ENCODE measurements at regions not wholly inside any gene's neighbourhood (a gene's known extent, or its start where the extent isn't known, plus 50 kb on each side); places are given as distances from the start of the nearest gene placed in this dataset.
"Not testable (repeated sequence)": the region's sequence is repeated elsewhere in the genome, so short reads cannot be mapped to it uniquely, and the experiment has no call there.

DNA sequence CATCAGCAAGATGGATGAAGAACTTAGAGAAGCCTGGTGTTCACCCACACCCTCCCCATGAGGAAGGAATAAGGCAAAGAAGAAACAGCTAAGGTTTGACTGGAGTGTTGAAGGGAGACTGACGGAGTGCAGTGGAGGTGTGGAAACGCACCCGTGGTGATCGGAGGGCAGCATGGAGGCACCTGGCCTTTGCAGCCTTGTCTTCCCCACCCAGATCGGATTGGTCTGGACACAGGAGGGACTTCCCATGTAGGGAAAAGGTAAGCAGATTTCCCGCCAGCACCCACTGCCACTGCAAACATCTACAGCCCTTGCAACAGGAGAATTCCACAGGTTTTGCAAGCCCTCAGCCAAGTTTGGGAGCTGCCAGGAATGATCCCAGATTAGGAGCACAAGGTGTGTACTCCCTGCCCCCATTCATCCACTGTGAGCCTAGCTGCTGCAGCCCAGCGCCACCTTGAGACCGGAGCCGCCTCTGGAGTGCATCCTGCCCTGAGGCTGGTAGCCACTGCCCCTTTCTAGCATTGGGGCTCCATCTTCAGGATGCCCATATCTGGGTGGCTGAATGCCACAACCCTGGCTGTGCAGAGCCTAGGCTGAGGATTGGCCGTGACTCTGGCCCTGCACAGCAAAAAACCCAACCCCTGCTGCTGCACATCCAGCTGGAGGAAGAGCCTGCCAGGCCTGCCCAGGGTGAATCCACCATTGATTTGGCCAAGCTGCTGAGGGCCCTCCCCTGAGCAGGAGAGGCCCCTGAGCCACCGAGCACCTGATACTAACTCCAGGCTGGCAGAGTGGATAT lies 411.1 kb downstream of the TMEM121 start:
- DNase-seq (ENCODE audit: low spot score): peak; percentile 25

DNA sequence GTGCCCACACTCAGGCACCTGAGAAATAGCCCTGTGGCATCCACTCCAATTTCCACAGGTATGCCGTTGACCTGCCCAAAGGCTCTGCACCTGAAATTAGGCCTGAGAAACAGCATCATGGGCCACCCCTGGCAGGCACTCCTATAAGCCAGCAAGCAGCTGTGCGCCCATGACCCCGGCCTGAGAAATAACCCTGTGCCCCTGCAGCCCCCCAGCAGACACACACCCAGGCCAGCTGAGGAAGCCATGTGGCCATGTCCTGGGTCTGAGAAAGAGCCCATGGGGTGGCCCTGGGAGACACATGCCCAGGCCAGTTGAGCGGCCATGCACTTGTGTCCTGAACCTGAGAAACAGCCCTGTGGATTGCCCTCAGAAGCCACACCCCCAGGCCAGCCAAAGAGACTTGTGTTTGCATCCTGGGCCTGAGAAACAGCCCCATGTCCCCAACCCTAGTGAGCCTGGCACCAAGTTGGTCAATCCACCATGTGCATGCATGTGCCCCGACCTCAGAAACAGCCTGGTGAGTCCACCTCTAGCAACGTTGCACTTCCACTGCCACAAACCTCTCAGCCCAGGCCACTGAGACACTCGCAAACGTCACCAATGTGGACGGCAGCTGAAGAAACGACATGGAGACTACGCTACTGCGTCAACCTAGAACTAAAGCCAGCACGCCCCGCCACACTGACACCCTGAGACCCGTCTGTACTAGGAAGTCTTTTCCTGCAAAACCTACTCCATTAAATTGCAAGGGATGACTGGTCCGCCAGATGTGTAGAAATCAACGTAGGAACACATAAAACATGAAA lies 411.9 kb downstream of the TMEM121 start:
- peak; percentile 19 for DNase-seq (ENCODE audit: low spot score)

DNA sequence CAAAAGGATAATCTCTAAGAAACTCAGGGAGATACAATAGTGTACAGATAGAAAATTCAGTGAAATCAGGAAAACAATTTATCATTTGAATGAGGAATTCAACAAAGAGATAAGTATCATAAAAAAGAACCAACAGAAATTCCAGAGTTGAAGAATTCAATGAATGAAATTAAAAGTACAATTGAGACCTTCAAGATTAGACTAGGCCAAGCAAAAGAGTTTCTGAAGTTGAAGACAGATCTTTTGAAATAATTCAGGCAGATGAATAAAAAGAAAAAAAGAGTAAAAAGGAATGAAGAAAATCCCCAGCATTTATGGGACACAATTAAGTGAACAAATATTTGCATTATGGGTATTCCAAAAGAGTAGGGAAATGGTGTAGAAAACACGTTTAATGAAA lies 412.6 kb downstream of the TMEM121 start:
- DNase-seq (ENCODE audit: low spot score): no peak

DNA sequence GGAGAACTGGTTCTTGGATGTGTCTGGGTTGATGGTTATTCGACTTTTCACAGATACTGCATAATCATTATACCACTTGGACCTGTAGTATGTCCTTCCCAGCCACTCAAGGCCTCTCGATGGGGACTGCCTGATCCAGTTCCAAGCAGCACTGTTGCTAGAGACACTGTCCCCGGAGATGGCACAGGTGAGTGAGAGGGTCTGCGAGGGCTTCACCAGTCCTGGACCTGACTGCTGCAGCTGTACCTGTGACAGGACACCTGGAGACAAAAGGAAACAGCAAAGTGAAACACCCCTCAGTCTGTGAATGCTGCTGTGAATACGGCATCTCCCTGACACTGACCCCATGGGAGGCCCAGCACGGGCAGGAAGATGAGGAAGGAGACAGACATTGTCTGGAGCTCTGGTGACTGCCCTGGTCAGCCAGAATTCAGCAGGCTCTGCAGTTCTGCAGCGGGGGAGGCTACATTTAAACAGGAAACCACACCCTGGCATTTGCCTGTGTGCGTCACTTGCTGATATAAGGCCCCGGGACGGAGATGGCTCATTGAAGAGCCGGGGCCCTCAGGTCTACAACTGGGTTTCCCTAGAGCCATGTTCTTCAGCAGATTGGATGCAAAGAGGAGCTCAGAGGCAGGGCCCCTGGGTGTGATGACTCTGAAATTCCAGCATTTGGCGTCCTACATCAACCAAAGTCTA lies 413.6 kb downstream of the TMEM121 start:
- DNase-seq (ENCODE audit: low spot score): no peak

GRCh38 chr14:105940534-105941225 lies 414.3 kb downstream of the TMEM121 start:
- DNase-seq (ENCODE audit: low spot score): no peak

DNA sequence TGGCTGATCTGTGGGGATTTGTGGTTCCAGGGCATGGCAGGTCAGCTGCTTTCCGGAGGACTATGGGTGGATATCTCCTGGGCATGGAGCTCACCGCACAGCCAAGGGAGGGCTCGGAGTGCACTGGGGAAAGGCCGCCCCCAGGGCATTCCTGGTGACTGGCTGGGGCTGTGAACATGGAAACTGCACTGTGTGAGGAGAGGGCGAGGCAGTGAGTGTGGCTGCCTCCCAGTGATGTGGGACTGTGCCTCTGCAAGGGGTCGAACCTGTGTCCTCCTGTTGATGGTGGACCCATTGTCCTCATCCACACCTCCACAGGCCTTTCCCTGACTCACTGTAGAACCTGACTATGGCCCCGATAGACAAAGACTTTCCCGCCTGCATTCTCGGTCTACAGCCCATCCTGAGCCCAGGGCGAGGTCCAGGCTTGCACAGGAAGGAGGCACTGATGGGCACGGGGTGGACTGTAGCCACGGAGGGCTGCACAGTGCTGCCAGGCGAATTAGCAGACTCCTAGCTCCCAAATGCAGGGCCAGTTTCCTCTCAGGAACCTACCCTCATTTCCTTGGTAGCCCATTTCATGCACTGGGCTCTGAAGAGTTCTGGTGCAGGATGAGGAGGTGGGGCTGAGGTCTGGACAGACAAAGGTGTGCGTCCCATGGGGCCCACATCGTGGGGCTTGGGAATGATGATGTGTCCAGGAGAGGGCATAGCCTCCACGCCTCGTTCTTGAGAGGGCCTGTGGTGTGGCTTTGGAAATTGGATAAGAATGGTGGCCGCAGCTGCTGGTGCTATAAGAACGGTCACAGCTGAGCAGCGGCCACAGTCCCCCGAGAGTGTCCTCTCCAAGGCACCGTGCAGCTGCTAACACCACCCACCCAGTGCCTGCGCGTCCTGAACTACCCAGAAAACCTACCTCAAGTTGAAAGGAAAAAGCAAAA lies 415.1 kb downstream of the TMEM121 start:
- DNase-seq (ENCODE audit: low spot score): no peak

DNA sequence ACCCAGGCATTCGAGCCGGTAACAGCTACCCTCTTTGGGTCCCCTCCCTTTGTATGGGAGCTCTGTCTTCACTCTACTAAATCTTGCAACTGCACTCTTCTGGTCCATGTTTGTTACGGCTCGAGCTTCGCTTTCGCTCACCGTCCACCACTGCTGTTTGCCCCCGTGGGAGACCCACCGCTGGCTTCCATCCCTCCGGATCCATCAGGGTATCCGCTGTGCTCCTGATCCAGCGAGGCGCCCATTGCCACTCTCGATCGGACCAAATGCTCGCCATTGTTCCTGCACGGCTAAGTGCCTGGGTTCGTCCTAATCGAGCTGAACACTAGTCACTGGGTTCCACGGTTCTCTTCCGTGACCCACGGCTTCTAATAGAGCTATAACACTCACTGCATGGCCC lies 416.3 kb downstream of the TMEM121 start:
- not testable (repeated sequence) for DNase-seq (ENCODE audit: low spot score)

- no peak for DNase-seq (ENCODE audit: low spot score)
These were observed 417.7 kb downstream of the TMEM121 start for GRCh38 chr14:105943973-105944602.

DNA sequence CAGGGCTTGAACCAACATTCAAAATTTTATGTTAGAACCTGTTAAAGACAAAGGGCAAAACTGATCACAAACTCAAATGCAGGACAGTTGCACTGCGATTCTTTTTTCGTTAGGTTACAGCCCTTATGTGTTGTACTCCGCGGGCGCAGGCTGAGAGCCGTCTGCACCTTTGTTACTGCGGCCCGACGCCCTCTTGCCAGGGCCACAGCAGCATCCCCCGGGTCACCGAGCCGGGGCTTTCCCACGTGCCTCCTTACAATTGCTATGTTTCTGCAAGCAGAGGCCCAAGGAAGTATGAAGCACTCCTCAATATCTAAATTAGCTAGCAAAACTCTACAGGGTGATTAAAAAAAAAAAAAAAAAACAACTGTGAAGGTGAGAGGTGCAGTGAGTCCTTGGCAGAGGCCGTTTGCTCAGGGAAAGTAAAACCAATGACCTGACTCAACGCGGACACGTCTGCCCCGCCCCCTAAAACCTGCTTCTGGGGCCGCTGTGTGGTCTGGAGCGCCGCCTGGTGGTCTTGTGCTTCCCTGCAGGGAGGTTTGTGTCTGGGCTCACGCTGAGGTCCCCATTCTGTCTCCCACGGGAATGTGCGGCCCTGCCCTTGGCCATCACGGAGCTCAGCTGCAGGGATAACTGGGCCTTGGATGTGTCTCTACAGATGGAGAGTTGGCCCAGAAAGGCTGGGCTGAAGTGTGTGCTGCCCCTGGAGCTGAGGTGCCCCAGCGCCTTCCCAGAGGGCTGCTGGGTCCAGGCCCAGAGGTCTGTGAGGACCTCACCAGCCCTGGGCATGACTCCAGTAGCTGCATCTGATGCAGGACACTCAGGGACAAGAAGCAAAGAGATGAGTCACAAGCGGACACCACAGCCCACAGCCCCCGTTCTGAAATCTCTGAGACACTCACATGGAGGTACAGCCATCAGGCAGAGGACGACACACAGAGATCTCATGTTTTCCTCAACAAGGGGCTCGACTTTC lies 418.5 kb downstream of the TMEM121 start:
- no peak for DNase-seq (ENCODE audit: low spot score)

DNA sequence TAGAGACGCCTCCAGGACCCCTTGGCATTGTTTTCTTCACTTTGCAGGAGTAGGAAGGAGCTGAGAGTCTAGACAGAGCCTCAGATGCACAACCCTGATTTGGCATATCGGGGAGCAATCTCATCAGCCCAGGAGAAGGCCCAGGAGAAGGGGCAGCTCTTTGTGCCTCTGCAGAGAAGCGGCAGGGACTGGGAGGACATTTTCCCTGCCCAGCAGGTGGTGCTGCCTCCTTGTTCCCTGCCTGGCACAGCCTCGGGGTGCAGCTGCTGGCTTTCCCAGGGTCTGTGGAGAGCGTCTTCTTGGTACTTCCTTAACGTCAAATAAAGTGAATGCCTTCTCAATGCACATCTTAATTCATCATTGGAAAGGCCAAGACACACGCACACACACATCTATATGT lies 419.5 kb downstream of the TMEM121 start:
- no peak for DNase-seq (ENCODE audit: low spot score)

DNA sequence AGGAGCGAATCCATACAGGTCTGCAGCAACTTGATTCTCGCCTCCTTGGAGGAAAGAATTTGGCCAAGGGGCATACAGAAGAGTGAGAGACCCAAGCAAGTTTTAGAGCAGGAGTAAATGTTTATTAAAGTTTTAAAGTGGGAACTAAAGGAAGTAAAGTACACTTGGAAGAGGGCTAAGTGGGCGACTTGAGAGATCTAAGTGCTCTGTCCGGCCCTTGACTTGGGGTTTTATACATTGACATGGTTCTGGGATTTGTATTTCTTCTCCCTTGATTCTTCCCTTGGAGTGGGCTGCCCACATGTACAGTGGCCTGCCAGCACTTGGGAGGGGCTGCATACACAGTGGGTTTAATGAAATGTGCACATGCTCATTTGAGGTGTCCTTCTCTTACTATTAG lies 421.2 kb downstream of the TMEM121 start:
- no peak for DNase-seq (ENCODE audit: low spot score)

- not testable (repeated sequence) for DNase-seq (ENCODE audit: low spot score)
These were observed 422.6 kb downstream of the TMEM121 start for GRCh38 chr14:105948955-105949354.

DNA sequence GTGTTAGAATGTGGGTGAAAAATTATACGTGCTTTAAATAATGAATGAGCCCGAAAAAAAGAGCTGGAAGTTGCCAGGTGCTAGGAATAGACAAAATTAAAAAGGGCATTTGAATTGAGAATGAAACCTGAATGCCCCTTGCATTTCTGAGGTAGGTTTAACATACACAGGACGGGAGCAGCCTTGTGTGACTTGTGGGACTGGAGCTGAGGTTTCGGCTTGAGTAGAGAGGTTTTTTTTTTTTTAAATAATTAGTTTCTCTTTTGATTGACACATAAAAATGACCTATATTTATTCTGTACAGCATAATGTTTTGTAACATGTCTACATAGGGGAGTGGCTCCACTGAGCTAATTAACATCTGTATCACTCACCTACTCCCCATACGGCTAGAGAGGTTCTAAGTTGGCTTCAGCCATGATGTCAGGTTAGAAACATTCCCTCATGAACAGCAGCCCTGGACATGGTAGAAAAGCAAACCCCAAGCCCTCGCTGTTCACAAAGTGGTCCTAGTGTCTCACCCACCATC lies 424.0 kb downstream of the TMEM121 start:
- not testable (repeated sequence) for DNase-seq (ENCODE audit: low spot score)

DNA sequence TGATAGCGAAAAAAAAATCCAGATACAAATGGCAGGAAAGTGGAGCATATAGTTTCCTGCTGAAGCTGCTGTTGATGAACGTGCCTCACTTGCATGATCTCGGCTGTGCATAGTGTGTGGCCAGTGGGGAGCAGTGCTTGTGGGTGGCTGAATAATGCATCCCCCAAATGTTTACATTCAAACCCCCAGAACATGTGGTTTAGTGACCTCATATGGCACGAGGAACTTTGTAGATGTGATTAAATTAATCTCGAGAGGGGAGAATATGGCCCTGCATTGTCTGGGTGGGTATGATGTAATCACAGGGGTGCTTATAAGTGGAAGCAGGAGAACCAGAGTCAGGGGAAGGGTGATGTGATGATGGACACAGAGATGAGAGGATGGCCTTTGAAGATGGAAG lies 425.0 kb downstream of the TMEM121 start:
- DNase-seq (ENCODE audit: low spot score): no peak

GRCh38 chr14:105952222-105952621 lies 425.8 kb downstream of the TMEM121 start:
- DNase-seq (ENCODE audit: low spot score): no peak

GRCh38 chr14:105952826-105953225 lies 426.4 kb downstream of the TMEM121 start:
- DNase-seq (ENCODE audit: low spot score): no peak

- DNase-seq (ENCODE audit: low spot score): not testable (repeated sequence)
These were observed 435.2 kb downstream of the TMEM121 start for GRCh38 chr14:105961625-105962024.

- no peak for DNase-seq (ENCODE audit: low spot score)
These were observed 436.1 kb downstream of the TMEM121 start for GRCh38 chr14:105962532-105962931.

DNA sequence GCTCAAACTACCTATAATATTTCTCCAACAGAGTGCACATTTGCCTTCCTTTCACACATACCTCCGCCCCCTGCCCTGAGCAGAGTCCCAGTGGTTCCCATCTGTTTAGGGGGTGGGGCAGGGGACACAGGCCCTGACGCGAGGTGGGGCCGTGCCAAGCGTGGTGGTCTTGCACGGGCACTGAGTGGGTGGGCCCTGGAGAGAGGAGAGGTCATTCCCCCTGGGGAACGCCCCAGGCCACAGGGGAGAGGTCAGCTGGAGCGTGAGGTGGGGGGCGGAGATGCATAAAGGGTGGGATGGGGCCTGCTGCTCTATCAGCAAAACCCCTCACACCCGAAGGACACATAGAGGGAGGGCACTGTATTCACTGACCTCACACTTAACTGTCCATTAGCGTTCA lies 441.9 kb downstream of the TMEM121 start:
- no peak for DNase-seq (ENCODE audit: low spot score)
